ENCODE measurements at regions not wholly inside any gene's neighbourhood (a gene's known extent, or its start where the extent isn't known, plus 50 kb on each side); places are given as distances from the start of the nearest gene placed in this dataset.
"Not testable (repeated sequence)": the region's sequence is repeated elsewhere in the genome, so short reads cannot be mapped to it uniquely, and the experiment has no call there.

DNA sequence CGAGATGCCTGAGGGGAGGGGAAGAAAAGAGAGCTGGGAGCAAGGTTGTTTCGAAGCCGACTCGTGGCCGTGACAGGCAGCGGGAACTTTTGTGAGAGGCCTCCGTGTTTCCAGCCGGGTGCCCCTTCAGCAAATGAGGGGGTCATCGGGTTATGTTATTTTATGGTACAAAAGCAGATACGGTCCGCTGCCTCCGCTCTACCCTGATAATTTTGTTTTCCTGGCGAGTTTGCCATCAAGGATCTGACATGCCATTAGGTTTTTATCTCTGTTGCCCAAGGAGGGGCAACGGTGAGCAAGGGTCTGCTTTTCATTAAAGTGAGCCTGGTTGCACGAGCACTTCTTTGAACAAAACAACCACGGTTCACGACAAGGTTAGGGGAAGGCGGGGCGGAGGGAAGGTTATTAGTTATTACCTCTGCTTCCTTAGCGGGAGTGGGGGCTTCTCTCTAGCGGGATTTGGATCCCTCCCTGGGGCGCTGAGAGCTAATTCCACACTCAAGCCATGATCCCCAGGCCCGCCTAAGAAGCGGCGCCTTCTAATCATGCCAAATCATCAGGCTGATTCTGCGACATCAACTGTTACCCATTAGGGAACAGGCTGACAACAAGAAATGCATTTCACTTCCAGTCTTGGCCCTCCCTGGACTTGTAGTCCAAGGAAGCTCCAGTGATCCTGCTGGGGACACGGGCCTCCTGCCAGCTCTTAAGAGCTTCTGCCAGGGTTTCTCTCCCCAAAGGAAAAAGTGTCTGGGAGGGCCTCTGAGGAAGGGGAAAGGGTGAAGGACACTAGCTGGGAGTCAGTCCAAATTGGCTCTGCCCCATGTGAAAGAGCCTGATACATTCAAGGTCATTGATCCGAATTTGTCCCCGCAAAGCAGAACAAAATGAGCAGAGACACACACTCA, 617.7 kb downstream of the MID1IP1 start:
- peak; percentile 36 for DNase-seq

DNA sequence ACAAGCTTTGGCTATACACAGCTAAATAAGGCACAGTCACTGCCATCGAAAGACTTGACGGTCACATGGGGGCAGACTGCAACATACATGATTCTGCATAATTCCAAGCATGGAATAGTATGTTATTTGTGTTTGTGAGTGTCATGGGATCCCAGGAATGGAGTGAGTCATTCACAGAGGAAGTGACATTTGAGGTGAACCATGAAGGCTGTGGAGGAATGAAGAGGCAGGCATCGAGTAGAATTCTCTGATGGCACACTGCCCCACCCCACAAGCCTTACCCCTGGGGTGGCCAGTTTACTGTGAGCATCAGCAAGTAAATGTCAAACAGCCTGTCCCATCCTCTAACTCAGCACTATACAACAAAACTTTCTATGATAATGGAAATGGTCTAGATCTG, 619.7 kb downstream of the MID1IP1 start:
- DNase-seq: no peak

DNA sequence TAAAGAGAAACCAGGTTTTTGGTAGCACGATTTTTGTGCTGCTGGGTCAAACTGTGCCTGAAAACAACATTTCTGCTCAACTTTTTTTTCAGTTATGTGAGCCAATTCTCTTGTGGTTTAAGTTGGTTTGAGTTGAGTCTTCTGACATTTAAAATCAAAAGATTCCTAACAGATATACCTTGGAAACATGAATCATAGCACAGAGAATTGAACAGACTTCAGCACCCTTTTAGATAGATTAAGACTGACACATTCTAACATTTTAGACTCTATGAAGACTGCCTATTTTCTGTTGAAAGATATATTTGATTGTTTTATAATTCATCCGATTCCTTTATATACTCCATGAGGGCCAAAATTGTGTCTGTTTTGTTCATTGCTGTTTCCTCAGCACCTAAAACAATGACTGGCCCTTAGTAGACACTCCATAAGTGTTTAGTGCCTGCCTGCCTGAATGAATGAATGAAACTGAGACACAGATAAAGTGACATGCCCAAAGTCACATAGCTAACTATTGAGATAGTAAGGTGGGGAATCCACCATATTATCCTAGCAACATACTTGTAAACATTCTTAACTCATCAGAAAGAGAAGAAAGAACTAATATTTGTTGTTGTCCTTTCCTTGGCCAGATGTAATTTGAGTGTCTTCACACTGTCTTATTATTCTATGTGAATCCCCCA, 624.0 kb downstream of the MID1IP1 start:
- DNase-seq: no peak

DNA sequence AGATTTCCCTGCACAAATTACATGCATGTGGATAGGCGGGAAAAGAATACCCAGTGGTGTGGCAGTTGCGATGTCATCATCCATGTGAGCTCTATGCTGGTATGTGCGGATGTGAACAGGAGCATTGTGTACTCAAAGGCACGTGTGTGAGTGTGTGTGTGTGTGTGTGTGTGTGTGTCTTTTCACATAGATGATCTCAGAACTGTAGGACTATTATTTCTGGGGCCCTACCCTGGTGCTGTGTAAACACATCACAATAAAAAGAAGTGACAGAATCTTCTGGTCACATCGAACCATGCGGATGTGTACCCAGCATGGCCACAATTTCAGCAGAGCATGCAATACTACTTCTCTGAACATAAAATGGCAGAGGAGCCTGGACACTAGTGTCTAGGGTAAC, 624.8 kb downstream of the MID1IP1 start:
- no peak for DNase-seq

DNA sequence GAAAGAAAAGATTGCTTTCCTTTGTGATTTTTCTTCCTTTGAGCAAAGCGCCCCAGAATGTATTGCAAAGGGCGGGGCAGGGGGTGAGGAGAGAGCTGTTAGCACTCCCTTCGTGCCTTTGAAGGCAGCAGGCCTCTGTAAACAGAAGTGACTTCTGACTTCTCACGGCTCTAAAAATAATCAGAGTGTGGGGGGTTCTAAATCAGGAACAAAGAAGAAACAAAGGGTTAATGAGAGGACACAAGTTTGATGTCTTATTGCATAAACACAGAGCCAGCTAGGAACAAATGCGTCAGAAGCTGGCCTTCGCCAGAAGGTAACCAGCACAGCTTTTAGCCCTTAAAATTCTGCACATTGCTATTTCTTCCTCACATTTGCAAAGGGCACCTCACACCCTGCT, 626.2 kb downstream of the MID1IP1 start:
- no peak for DNase-seq

DNA sequence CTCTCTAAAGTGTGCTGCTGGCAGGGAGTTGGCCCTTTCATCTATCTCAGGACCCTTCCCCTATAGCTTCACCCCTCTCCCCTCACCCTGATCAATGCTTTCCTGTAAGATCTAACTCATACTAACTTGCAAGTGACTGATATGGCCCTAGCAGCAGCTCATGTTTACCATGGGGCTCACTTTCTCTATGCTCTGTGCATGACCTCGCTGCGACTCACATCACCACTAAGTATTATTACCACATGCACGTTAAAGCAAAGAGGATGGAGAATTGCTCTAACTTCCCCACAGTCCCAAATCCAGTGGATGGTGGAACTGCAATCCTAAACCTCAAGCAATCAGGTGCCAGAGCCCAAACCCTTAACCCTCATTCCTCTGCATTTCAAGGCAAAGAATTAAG, 626.6 kb downstream of the MID1IP1 start:
- no peak for DNase-seq

DNA sequence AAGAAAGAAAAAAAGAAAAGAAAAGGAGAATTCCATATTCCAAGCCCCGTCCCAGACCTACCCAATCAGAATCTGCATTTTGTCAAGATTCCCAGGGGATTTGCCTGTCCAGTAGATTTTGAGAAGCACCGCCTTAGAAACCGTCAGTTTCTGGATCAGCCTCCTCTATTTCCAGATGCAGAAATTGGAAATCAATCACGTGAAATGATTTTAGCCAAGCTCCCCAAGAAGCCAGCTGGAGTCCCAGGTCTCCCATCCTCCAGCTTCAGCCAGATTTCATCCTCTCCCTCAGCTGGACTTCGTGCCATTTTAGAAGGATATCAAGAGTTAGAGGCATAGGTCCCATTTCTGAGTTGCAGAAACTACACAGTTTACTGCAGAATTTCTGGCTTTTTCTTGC, 629.3 kb downstream of the MID1IP1 start:
- DNase-seq: no peak

DNA sequence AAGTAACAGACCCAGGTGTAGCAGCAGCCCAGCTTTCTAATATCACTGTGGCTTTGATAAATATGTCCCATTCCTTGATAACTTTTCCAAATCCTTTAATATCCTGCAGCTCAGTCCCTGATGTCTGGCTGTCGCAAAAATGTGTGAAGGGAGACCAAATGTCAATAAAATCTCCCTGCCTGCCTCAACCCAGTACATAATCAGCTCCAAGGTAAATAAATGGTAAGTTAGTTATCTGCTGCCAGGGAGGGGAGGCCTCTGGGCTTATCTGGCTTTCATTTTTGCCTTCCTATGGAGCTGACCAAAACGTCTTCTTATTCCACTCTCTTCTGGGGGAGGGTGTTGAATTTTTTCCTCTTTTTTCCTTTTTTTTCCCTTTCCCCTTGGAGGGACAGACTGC, 630.6 kb downstream of the MID1IP1 start:
- DNase-seq: no peak

DNA sequence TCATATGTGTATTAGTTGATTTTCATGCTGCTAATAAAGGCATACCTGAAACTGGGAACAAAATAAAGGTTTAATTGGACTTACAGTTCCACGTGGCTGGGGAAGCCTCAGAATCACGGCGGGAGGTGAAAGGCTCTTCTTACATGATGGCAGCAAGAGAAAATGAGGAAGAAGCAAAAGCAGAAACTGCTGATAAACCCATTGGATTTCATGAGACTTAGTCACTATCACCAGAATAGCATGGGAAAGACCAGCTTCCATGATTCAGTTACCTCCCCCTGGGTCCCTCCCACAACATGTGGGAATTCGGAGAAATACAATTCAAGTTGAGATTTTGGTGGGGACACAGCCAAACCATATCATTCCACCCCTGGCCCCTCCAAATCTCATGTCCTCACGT, 633.4 kb downstream of the MID1IP1 start:
- DNase-seq: not testable (repeated sequence)

DNA sequence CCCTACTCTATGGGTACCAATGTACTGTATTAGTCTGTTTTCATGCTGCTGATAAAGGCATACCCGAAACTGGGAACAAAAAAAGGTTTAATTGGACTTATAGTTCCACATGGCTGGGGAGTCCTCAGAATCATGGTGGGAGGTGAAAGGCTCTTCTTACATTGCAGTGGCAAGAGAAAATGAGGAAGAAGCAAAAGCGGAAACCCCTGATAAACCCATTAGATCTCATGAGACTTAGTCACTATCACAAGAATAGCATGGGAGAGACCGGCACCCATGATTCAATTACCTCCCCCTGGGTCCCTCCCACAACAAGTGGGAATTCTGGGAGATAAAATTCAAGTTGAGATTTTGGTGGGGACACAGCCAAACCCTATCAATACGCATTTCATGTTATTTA, 635.3 kb downstream of the MID1IP1 start:
- DNase-seq: not testable (repeated sequence)

DNA sequence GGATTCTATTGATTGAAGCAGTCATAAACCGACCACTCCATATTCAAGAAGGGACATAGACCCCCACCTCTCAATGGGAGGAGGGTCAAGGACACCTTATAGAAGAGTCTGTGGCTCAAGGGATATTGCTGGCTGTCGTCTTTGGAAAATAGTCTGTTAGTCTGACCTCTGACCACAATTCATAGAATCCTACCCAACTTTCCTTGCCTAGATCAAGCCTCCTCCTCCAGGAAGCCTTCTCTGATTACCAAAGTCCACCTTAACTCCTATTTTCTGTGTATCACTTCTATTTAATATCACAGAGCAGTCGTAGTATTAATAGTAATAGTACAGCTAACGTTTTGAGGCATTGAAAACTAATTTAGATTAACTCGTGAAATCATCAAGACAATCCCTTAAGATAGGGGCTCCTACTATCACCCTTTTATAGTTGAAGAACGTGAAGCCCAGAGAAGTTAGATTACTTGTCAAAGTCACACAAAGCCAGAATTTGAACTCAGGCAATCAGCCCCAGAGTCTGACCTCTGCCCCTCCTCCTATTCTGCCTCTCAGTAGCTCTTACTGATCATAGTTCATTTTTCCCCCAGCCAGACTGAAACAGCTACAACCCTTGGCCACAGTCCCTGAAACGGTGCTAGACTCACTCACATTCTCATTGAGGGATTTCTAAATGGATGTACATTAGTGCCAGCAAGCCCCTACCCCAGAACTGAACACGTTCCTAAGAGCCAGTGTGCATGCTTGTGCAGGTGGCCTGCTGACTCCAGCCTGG, 636.6 kb downstream of the MID1IP1 start:
- no peak for DNase-seq

DNA sequence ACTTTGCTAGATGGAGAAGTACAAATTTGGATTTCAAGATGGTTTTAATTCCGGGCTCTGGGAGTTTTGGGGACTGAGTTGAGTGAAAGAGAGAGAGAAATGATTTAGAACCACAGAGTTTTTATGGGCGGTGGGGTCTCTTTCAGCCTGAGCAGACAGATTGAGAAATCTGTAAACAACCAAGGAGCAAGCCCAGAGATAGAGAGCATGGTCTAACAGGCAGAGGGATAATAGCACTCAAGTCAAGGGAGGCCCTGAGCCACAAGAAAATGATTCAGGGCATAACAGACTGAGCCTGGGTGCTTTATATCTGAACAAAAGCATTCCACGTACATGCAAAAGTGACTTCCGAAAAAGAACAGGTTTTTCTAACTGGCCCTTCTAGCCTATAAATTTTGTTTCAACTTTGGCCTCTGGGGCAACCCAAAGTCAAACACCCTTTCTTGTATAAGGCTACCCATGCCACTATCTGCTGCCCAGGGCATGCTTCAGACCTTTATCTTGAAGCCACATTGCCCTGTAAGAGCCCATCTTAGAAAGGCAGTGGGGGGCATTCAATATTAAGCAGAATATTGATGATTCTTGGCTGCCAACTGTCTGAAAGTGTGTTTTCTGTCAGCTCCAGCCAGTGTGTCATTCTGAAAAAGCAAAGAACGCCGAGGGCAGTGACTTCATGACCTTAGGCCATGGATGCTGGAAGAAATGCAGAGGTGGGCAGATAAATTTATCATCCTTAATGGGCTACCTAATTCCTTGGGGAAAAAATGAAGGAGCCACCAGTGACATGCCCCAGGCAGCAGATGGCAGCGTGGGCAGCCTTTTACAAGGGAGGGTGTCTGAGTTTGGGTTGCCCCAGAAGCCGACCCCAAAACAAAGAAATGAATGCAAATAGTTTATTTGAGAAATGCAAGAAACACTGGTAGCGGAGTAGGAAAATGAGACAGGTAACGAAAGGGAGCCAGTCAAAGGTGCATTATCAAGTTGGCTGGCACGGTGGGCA, 637.6 kb downstream of the MID1IP1 start:
- DNase-seq: no peak

DNA sequence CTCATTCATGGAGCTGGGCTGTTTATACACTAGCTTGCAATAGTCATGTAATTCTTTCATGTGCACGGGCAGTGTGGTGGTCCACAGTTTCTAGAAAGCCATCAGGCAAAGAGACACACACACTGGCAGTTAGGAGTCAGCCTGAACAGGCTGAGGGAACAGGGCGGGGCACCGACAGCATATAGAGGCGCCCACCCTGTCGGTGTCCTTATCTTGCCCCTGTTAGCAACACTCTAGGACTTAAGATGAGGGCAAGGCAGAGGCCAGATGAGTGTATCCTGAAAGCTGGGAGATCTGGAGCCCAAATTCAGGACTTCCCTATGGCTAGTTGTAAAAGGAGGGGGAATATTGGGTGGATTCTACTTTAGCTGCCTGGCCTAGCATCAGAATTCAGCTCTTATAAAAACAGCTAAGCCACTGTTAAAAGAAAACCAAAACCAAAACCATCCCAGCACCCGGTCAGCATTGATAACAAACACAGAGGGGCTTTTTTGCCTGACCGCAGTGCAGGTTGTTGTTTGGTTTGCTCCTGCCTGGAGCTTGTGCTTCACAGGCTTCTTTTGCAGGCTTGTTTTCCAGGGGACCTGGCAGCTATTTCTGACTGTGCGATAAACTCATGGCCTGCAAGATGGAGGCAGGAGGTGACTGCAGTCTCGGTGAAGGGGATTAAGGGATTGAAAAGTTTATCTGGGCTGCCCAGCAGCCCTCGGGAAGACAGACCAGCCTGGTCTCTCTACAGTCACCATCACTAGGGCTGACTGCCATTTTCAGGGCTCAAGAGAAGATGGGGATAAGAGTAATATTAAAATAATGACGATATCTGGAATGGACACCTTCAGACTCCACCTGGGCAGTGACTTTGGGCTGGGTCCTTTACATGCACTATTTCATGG, 638.9 kb downstream of the MID1IP1 start:
- DNase-seq: no peak

DNA sequence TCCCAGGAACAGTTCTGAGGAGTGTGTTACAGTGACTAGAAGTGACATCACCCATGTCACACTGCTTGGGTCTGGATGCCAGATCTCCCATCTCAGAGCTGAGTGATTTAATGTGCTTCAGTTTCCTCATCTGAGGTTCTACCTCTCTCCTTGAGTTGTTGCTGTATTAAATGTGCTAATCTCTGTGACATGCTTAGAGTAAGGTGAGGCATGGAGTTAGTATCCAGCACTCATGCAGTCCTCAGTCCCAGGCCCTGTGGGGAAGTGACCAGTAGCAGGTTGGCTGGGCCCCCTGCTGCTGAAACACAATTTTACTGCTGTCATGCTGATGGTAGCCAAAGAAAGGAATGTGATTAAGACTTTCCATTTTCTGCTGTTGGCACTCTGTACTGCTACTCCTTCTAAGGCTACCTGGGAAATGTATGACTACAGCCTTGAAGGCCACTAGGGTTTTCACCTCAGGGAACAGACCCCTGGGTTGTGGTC, 639.6 kb downstream of the MID1IP1 start:
- DNase-seq: no peak

DNA sequence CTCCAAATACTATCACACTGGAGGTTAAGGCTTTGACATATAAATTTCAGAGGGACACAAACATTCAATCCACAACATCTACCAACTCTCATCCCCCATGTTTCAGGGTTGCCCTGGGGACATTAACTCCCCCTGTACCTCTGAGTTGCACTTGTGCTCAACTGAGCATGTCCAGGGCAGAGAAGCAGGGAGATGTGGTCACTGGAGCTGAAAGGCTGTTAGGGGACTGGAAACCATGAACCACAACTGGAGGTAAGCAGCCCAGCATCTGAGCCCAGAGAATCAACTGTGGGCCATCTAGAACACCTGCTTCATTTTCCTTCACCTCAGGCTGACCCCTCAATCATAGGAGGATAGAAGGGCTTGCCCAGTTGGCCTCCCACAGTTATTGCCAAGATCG, 641.1 kb downstream of the MID1IP1 start:
- no peak for DNase-seq

DNA sequence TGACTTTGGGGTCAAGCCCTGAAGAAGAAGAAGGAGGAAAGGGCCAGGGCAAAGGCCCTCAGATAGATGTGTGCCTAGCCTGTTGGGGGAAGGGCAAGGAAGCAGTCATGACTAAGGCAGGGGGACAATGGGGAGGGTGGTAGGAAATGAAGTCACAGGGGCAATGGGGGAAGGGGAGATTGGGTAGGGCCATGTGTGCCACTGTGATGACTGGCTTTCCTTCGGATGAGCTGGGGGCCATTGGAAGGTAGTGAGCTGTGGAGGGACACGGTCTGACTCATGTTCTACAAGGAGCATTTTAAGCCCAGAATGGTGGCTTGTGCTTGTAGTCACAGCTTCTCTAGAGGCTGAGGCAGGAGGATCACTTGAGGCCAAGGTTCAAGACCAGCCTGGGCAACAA, 642.0 kb downstream of the MID1IP1 start:
- DNase-seq: no peak

DNA sequence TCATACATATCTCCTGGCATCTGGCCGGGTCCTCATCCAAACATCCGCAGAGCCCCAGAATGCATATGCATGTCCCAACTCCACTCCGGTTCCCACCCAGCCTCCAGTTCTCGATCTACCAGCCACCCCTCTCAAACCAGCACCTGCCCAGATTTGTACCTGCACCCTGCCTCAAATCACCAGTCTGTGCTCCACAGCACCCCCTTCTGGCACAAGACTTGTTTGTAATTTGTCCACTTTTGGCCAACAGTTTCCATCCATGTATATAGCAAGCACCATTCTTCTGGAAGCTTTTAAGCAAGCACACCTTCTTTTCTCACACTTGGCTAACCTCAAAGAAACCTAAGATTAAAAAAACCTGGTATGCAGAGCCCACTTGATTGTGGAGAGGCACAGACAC, 644.1 kb downstream of the MID1IP1 start:
- DNase-seq: no peak

DNA sequence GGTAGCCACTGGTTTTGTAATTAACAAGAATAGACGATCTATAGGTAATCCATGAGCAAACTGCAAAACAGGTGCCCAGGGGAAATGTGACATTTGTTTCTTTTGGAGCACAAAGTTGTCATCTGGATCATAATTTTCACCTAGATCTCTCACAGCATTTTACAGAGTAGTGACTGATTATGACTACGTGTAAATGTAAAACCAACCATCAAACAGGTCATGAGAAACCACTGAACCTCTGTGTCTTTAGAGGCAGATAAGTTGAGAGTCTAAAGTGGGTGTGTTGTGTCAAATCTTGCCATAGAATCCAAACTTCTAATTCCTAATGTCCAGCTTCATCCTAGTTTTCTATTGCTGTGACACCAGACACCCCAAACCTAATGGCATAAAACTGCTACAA, 648.1 kb downstream of the MID1IP1 start:
- no peak for DNase-seq

DNA sequence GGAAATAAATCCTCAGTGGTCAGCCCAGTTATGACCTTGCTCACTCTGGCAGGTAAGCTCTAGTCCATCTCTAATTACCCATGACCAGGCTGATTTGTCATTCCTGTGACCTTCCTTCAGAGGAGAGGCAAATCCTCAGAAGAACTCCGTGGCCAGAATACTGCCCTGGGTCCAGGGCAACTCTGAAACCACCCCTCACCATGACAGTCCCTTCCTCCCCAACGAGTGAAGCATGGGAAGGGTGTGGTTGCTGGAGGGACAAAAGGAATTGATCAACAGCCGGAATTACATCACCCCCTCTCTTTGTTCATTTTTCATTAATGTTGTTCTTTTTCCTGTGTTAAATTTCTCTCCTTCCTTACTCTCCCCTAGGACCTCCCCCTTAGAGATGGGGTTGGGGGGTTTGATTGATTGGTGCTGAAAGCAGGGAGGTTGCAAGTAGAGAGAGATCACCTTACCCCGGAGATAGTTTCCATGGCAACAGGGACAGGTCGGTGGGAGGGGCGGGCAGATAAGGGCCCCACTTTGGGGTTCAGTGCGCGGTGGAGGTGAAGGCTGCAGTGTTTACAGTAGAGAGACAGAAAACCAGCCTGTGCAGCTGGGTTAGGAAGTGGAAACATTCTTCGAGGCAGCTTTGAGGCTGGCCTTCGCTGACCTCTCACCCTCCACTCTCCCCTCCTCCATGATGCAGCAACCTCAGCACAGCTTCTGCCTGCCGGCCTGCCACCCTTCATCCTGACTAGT, 647.4 kb downstream of the BCOR start:
- no peak for DNase-seq

DNA sequence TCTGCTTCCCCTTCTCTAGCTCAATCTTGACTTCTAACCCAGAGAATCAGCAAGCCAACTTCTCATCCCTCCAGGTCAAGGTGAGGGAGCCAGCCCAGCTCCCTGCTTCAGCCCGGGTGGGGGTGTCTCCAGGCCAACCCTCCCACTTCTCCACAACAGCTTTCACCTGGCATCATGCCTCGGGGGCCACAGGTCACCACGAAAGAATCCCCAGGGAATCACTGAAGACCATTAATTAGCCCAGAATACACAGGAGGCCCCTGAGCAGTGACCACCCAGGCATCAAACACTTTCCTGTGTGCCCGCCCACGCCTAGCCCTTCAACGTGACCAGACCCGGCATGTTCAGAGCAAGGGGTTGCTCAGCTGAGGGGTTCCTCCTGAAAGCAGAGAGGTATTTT, 646.7 kb downstream of the BCOR start:
- DNase-seq: no peak
